Small intestine (tissue), 7 donors: ENCODE measurements at regions not wholly inside any gene's neighbourhood (a gene's known extent, or its start where the extent isn't known, plus 50 kb on each side); places are given as distances from the start of the nearest gene placed in this dataset.
"Not testable (repeated sequence)": the region's sequence is repeated elsewhere in the genome, so short reads cannot be mapped to it uniquely, and the experiment has no call there.

ENCODE experiments used
- DNase-seq, 2 donors: peaks; one replicate each; pipeline versions ENCODE4 v3.0.0 to v3.0.0-alpha.2; 2013
- FAIRE-seq: peaks from 2 replicates; lab custom pipeline; 2012; peaks lifted over from hg19 to GRCh38; lab: Jason Lieb, UNC
- H3K27ac ChIP-seq, 3 donors: one replicate each; pipeline ENCODE4 v1.5.1; 2013; ENCODE audit warnings: low read length in 2 of 3, mild to moderate bottlenecking in 2 of 3, control low read depth in 1 of 3, inconsistent platforms in 1 of 3, low read depth in 1 of 3, moderate library complexity in 1 of 3
- H3K27me3 ChIP-seq, 3 donors: one replicate each; pipeline ENCODE4 v1.6.1; 2013; ENCODE audit warnings: low read length in 3 of 3, inconsistent platforms in 1 of 3; ENCODE audit not compliant: control insufficient read depth in 3 of 3, insufficient read depth in 3 of 3
- H3K36me3 ChIP-seq, 3 donors: one replicate each; pipeline ENCODE4 v1.6.1; 2013; ENCODE audit warnings: low read length in 3 of 3, inconsistent platforms in 1 of 3, low read depth in 1 of 3, mild to moderate bottlenecking in 1 of 3, moderate library complexity in 1 of 3; ENCODE audit not compliant: control insufficient read depth in 3 of 3, insufficient read depth in 2 of 3
- H3K4me1 ChIP-seq, 3 donors: one replicate each; pipeline ENCODE4 v1.6.1; 2013; ENCODE audit warnings: low read length in 2 of 3, inconsistent platforms in 1 of 3, low read depth in 1 of 3, mild to moderate bottlenecking in 1 of 3, moderate library complexity in 1 of 3; ENCODE audit not compliant: control insufficient read depth in 3 of 3, insufficient read depth in 2 of 3
- H3K4me3 ChIP-seq, 3 donors: one replicate each; pipeline ENCODE4 v1.5.1; 2013; ENCODE audit warnings: low read length in 3 of 3, control low read depth in 1 of 3, inconsistent platforms in 1 of 3, low read depth in 1 of 3, mild to moderate bottlenecking in 1 of 3, moderate library complexity in 1 of 3
- H3K9me3 ChIP-seq, 2 donors: one replicate each; pipeline ENCODE4 v1.6.1; 2013; ENCODE audit warnings: low read depth in 1 of 2, low read length in 1 of 2; ENCODE audit not compliant: control insufficient read depth in 2 of 2, insufficient read depth in 1 of 2
- WGBS, 3 donors: extraction: QIAGEN DNeasy Blood & Tissue Kit; methylation state at CpG; one replicate each; pipeline ENCODE4 v1.1.7; 2013; 5-methylcytosine and 5-hydroxymethylcytosine counted together
- donor health status: healthy with polysubstance abuse.
- donor health status: control.
- donor health status: control.
- donor health status: Bipolar disorder and iron deficiency.
- donor health status: healthy.

GRCh38 chr6:139883776-139884175 is 509.3 kb upstream of the CITED2 start:
- H3K27me3 ChIP-seq = no peaks in the 10 kb centered on the region
- no peak overlapping the region for H3K4me3 ChIP-seq
- DNase-seq (no peak), FAIRE-seq (no peak)
- no peak overlapping the region for H3K27ac ChIP-seq
- peaks cover 0 to 15% (median 0%) of the 10 kb centered on the region in 3 donors for H3K4me1 ChIP-seq
- 70 to 92% (median 80%) methylated on average over 5 of the region's 5 CpGs for WGBS, 3 donors
- H3K36me3 ChIP-seq = no peaks in the 10 kb centered on the region
- H3K9me3 ChIP-seq = no peaks in the 10 kb centered on the region

- Histone ChIP-seq H3K27ac (peak overlapping the region in 1 of 3 donors; percentile 26), H3K4me1 (peaks cover 0 to 15% (median 0%) of the 10 kb centered on the region in 3 donors), H3K4me3 (no peak overlapping the region), H3K9me3 (no peaks in the 10 kb centered on the region), H3K36me3 (no peaks in the 10 kb centered on the region), H3K27me3 (no peaks in the 10 kb centered on the region)
- WGBS, 3 donors = 56 to 62% (median 57%) methylated on average over 3 of the region's 3 CpGs
- DNase-seq (no peak), FAIRE-seq (no peak)
Observed at GRCh38 chr6:139882977-139883728, 508.7 kb upstream of the CITED2 start.

DNA sequence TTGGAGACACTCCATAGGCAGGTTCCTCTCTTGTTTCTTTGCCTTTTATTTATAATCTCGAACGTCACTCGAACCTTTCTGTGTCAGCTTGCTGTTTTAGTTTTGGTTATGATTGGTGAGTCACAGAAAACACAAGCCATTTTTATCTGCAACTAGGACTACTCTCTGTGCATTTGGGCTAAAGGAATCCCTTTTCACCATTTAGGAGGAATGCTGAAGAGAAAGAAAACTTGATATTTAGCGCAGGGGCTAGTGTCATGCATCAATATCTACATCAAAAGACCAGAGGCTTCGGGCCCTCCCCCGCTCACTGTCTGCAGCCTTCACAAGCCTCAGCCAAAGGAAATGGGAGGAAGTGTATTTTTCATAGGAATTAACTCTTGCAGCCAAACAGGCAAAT is 507.8 kb upstream of the CITED2 start:
- Histone ChIP-seq H3K4me1 (peaks cover 0 to 11% (median 0%) of the 10 kb centered on the region in 3 donors), H3K36me3 (no peaks in the 10 kb centered on the region), H3K4me3 (no peak overlapping the region), H3K27ac (peak overlapping the region in 1 of 3 donors; percentile 65), H3K27me3 (no peaks in the 10 kb centered on the region), H3K9me3 (no peaks in the 10 kb centered on the region)
- WGBS, 3 donors = 59 to 82% (median 64%) methylated on average over 6 of the region's 6 CpGs
- FAIRE-seq (no peak), DNase-seq (no peak)

DNA sequence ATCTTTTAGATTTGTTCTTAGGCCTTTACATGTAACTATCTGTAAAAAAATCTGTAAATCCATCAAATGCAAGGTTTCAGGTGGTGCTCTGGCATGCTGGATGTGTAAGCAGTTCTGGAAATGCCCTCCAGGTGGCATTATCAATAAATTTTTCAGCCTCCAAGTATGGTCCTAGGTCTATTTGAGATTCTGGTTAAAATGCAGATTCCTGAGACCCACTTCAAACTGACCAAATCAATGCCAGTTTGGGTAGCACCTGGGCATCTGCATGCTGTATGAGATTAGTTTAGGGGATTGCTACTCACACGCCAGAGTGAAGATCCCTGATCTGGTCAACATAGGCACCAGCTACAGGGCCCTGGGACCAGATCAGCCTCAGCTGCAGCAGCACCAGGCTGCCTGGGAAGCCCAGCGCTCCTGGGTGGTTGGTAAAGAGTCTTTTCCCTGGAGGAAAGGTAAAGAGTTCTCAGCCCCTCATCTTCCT is 507.3 kb upstream of the CITED2 start:
- peak overlapping the region in 1 of 3 donors; percentile 65 for H3K27ac ChIP-seq

GRCh38 chr6:139881236-139881635 is 506.8 kb upstream of the CITED2 start:
- Histone ChIP-seq H3K36me3 (no peaks in the 10 kb centered on the region), H3K9me3 (no peaks in the 10 kb centered on the region), H3K27me3 (no peaks in the 10 kb centered on the region), H3K4me1 (peaks cover 0 to 11% (median 0%) of the 10 kb centered on the region in 3 donors), H3K4me3 (no peak overlapping the region), H3K27ac (no peak overlapping the region)
- 66 to 80% (median 76%) methylated on average over 4 of the region's 4 CpGs for WGBS, 3 donors
- no peak for DNase-seq
- FAIRE-seq = no peak

More for the DNA sequence above, 507.3 kb upstream of the CITED2 start:
- FAIRE-seq (no peak), DNase-seq (peak; percentile 49 to 67)
- Histone ChIP-seq H3K27me3 (no peaks in the 10 kb centered on the region), H3K4me1 (peaks cover 0 to 11% (median 0%) of the 10 kb centered on the region in 3 donors), H3K4me3 (no peak overlapping the region), H3K9me3 (no peaks in the 10 kb centered on the region), H3K36me3 (no peaks in the 10 kb centered on the region)
- 81 to 87% (median 87%) methylated on average over 2 of the region's 2 CpGs for WGBS, 3 donors

- Histone ChIP-seq H3K4me1 (peaks cover 0 to 11% (median 0%) of the 10 kb centered on the region in 3 donors), H3K36me3 (no peaks in the 10 kb centered on the region), H3K9me3 (no peaks in the 10 kb centered on the region), H3K4me3 (no peak overlapping the region), H3K27ac (no peak overlapping the region), H3K27me3 (no peaks in the 10 kb centered on the region)
- 74 to 82% (median 81%) methylated on average over 5 of the region's 5 CpGs for WGBS, 3 donors
- no peak for FAIRE-seq
- DNase-seq = no peak
Observed at GRCh38 chr6:139879823-139880356, 505.4 kb upstream of the CITED2 start.

- DNase-seq, H3K9me3 ChIP-seq, FAIRE-seq, H3K27ac ChIP-seq, H3K36me3 ChIP-seq, H3K27me3 ChIP-seq, H3K4me3 ChIP-seq: not testable (repeated sequence)
- peaks cover 0 to 11% (median 0%) of the 10 kb centered on the region in 3 donors for H3K4me1 ChIP-seq
- WGBS, 3 donors = 95 to 96% (median 96%) methylated on average over 12 of the region's 12 CpGs
Observed at GRCh38 chr6:139879241-139879640, 504.8 kb upstream of the CITED2 start.

GRCh38 chr6:139877828-139878405 is 503.5 kb upstream of the CITED2 start:
- DNase-seq = no peak
- 93 to 95% (median 95%) methylated on average over 8 of the region's 8 CpGs for WGBS, 3 donors

More at GRCh38 chr6:139877828-139878405, 503.5 kb upstream of the CITED2 start:
- Histone ChIP-seq H3K4me3 (no peak overlapping the region), H3K4me1 (peaks cover 0 to 10% (median 0%) of the 10 kb centered on the region in 3 donors), H3K27ac (no peak overlapping the region), H3K27me3 (no peaks in the 10 kb centered on the region), H3K36me3 (no peaks in the 10 kb centered on the region), H3K9me3 (no peaks in the 10 kb centered on the region)
- no peak for FAIRE-seq
